ENCODE measurements at regions not wholly inside any gene's neighbourhood (a gene's known extent, or its start where the extent isn't known, plus 50 kb on each side); places are given as distances from the start of the nearest gene placed in this dataset.

DNA sequence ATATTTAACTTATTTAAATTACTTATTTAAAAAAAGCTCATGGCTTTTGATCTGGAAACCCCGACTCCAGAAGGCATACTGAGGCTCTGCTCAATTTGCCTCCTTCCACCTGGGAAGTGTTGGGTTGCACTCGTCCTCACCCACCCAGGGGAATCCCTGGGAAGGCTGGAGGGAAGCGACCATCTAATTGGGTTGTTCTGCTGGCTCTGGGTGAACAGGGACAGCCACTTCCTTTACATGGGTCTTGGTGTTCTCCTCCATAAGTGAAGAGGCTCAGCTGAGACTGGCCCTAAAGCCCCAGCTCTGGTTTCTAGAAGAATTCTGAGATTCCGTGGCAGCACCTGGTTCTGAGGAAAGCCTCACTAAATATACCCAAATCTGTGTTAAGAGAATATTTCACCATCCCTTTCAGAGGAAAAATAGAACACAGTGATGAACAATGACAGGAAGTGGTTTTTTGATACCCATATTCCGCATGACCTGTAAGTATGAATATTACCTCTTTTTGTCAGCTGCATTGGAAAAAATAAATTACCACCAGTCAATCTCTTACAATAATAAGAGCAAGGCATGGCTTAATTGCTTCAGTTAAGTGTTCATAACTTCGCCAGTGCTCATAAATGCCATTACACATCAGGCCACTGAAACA is 131.1 kb upstream of the SHH start:
- TF ChIP-seq FOXM1 (IDR thresholded peaks at IDR 0.05; ENCODE audit: borderline replicate concordance, low read depth) (no peak), TEAD4 (IDR thresholded peaks at IDR 0.05) (no peak), TAF1 (IDR thresholded peaks at IDR 0.05; ENCODE audit: low read depth) (no peak), CEBPB (IDR thresholded peaks at IDR 0.05) (no peak), EGR1 (IDR thresholded peaks at IDR 0.05) (no peak), TCF12 (IDR thresholded peaks at IDR 0.05; ENCODE audit: low read depth) (no peak), NFIC (IDR thresholded peaks at IDR 0.05) (no peak), YY1 (IDR thresholded peaks at IDR 0.05; ENCODE audit: low read depth) (no peak), CREB1 (IDR thresholded peaks at IDR 0.05; ENCODE audit: low read depth) (no peak), EP300 (IDR thresholded peaks at IDR 0.05; ENCODE audit: borderline replicate concordance) (no peak), ZBTB7A (IDR thresholded peaks at IDR 0.05; ENCODE audit: low read depth) (no peak), RAD21 (IDR thresholded peaks at IDR 0.05; ENCODE audit: low read depth) (no peak)
- TF ChIP-seq, protein P1, sequence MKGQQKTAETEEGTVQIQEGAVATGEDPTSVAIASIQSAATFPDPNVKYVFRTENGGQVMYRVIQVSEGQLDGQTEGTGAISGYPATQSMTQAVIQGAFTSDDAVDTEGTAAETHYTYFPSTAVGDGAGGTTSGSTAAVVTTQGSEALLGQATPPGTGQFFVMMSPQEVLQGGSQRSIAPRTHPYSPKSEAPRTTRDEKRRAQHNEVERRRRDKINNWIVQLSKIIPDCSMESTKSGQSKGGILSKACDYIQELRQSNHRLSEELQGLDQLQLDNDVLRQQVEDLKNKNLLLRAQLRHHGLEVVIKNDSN (IDR thresholded peaks at IDR 0.05): no peak
- TF ChIP-seq, protein P2, sequence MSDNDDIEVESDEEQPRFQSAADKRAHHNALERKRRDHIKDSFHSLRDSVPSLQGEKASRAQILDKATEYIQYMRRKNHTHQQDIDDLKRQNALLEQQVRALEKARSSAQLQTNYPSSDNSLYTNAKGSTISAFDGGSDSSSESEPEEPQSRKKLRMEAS (IDR thresholded peaks at IDR 0.05): no peak
- TF ChIP-seq, protein P3, sequence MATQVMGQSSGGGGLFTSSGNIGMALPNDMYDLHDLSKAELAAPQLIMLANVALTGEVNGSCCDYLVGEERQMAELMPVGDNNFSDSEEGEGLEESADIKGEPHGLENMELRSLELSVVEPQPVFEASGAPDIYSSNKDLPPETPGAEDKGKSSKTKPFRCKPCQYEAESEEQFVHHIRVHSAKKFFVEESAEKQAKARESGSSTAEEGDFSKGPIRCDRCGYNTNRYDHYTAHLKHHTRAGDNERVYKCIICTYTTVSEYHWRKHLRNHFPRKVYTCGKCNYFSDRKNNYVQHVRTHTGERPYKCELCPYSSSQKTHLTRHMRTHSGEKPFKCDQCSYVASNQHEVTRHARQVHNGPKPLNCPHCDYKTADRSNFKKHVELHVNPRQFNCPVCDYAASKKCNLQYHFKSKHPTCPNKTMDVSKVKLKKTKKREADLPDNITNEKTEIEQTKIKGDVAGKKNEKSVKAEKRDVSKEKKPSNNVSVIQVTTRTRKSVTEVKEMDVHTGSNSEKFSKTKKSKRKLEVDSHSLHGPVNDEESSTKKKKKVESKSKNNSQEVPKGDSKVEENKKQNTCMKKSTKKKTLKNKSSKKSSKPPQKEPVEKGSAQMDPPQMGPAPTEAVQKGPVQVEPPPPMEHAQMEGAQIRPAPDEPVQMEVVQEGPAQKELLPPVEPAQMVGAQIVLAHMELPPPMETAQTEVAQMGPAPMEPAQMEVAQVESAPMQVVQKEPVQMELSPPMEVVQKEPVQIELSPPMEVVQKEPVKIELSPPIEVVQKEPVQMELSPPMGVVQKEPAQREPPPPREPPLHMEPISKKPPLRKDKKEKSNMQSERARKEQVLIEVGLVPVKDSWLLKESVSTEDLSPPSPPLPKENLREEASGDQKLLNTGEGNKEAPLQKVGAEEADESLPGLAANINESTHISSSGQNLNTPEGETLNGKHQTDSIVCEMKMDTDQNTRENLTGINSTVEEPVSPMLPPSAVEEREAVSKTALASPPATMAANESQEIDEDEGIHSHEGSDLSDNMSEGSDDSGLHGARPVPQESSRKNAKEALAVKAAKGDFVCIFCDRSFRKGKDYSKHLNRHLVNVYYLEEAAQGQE (IDR thresholded peaks at IDR 0.05; ENCODE audit: low read depth): no peak

DNA sequence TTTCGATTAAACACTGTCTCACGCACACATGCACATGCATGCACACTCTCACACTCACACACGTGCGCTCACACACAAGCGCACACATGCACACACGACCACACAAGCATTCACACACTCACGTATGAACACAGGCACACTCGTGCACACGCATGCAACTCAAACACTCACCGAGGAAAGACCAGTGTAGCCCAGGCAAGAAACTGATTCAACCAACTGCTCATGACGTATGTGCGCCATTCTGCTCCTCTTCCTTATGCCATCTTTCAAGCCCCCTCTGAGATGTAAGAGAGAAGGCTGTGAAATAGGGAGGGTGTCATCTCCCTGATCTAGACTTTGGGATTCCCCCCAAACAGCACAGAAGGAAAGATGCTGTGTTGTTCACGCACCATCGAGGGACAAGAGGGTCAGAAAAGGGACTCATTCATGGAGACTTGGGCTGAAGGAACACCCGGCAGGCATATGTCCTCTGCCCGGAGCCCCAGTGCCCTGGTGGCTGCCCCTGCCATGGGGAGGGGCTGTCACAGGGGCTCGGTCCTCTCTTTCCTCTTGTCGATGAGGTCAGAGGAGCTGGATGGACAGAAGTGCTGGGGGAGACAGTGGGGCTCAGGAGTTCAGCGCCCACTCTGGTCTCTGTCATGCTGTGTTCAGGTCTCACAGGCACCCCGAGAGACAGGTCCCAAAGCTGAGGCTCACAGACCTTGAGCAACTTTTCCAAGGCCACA is 130.1 kb upstream of the SHH start:
- TF ChIP-seq RAD21 (IDR thresholded peaks at IDR 0.05; ENCODE audit: low read depth) (no peak), CREB1 (IDR thresholded peaks at IDR 0.05; ENCODE audit: low read depth) (no peak), TCF12 (IDR thresholded peaks at IDR 0.05; ENCODE audit: low read depth) (no peak)
- TF ChIP-seq, protein P3 (IDR thresholded peaks at IDR 0.05; ENCODE audit: low read depth): no peak
- TF ChIP-seq, protein P2 (IDR thresholded peaks at IDR 0.05): no peak

DNA sequence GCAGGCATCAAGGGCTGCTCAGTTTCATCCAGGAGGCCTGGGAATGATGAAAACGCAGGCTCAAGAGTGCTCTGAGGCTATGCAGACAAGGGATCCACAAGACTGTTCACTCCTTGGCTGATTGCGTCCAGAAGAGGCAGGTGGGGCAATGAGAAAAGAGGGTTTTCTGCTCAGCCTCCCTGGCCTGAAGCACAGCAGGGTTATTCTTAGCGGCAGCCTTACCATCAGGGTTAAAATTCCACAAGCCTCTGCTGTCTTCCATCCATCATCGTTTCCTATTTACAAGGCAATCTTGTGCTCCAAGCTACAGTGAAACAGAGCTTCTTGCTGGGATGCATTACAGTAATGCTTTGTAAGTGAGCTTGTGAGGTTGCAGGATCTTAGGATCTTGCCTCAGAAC is 129.4 kb upstream of the SHH start:
- TF ChIP-seq EGR1 (IDR thresholded peaks at IDR 0.05): no peak
- TF ChIP-seq, protein P1 (IDR thresholded peaks at IDR 0.05): no peak
- no peak for TF ChIP-seq CREB1 (IDR thresholded peaks at IDR 0.05; ENCODE audit: low read depth)
- no peak for TF ChIP-seq YY1 (IDR thresholded peaks at IDR 0.05; ENCODE audit: low read depth)
- TF ChIP-seq, protein P2 (IDR thresholded peaks at IDR 0.05): no peak
- TF ChIP-seq ZBTB7A (IDR thresholded peaks at IDR 0.05; ENCODE audit: low read depth): no peak
- TF ChIP-seq TCF12 (IDR thresholded peaks at IDR 0.05; ENCODE audit: low read depth): no peak
- TF ChIP-seq EP300 (IDR thresholded peaks at IDR 0.05; ENCODE audit: borderline replicate concordance): no peak
- TF ChIP-seq CEBPB (IDR thresholded peaks at IDR 0.05): no peak

DNA sequence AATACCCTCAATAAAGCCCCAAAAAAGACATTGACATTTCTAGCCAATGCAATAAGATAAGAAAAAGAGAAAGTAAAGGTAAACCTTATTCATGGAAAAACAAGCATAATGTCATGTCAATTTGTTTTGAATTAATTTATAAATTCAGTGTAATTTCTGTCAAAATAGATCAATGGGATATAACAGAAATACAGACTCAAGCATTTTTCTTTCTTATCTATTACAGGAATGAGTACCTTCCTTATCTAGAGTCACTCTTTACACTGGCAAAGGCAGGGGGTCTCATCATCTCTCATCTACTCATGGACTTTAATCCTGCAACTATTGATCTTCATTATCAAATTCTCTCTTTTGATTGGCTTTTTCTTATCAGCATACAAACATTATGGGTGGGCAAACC is 127.1 kb upstream of the SHH start:
- no peak for TF ChIP-seq YY1 (IDR thresholded peaks at IDR 0.05; ENCODE audit: low read depth)
- TF ChIP-seq EP300 (IDR thresholded peaks at IDR 0.05; ENCODE audit: borderline replicate concordance): no peak

DNA sequence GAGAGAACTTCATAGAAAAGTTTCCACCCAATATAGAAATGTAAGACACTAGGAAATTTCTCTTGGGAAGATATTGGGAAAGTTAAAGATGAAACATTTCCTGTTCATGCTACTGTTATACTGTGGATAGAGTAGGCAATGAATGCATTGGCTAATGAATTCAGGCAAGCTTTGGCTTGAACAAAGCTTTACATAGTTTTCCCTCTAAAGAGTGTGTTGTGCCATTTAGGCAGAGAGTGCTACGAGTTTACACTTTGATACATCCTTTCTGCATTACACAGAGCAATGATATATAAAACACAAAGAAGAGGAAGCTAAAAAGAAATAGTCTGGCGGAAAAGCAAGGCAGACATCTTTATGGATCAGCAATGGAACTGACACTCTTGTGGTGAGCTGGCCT is 125.9 kb upstream of the SHH start:
- TF ChIP-seq ZBTB7A (IDR thresholded peaks at IDR 0.05; ENCODE audit: low read depth) (no peak), FOXM1 (IDR thresholded peaks at IDR 0.05; ENCODE audit: borderline replicate concordance, low read depth) (no peak), NFIC (IDR thresholded peaks at IDR 0.05) (no peak), CREB1 (IDR thresholded peaks at IDR 0.05; ENCODE audit: low read depth) (no peak), TEAD4 (IDR thresholded peaks at IDR 0.05) (no peak), TAF1 (IDR thresholded peaks at IDR 0.05; ENCODE audit: low read depth) (no peak), EP300 (IDR thresholded peaks at IDR 0.05; ENCODE audit: borderline replicate concordance) (no peak), EGR1 (IDR thresholded peaks at IDR 0.05) (no peak), YY1 (IDR thresholded peaks at IDR 0.05; ENCODE audit: low read depth) (no peak)
- TF ChIP-seq, protein P1 (IDR thresholded peaks at IDR 0.05): no peak

Data from Ishikawa (cell line).